ENCODE measurements at regions not wholly inside any gene's neighbourhood (a gene's known extent, or its start where the extent isn't known, plus 50 kb on each side); places are given as distances from the start of the nearest gene placed in this dataset.

- peaks cover 7 to 9% of the 10 kb centered on the region in 2 donors for H3K9me3 ChIP-seq
- no peak for TF ChIP-seq CTCF (IDR thresholded peaks at IDR 0.05)
- TF ChIP-seq POLR2A (IDR thresholded peaks at IDR 0.05) = no peak
- peak in 1 of 2 donors; percentile 38 for DNase-seq (ENCODE audit: low spot score in 2 of 2)
- H3K27ac ChIP-seq = no peak overlapping the region
- intact Hi-C loops (cut with DNase I; ENCODE audit: low total_unique reads) = no loop called here
- no peak overlapping the region for H3K4me3 ChIP-seq
- H3K27me3 ChIP-seq = peaks cover 0 to 31% of the 10 kb centered on the region in 2 donors
- no peaks in the 10 kb centered on the region for H3K36me3 ChIP-seq
- H3K4me1 ChIP-seq = no peaks in the 10 kb centered on the region
Observed at GRCh38 chr4:8706216-8707044, 113.9 kb downstream of the CPZ start.

DNA sequence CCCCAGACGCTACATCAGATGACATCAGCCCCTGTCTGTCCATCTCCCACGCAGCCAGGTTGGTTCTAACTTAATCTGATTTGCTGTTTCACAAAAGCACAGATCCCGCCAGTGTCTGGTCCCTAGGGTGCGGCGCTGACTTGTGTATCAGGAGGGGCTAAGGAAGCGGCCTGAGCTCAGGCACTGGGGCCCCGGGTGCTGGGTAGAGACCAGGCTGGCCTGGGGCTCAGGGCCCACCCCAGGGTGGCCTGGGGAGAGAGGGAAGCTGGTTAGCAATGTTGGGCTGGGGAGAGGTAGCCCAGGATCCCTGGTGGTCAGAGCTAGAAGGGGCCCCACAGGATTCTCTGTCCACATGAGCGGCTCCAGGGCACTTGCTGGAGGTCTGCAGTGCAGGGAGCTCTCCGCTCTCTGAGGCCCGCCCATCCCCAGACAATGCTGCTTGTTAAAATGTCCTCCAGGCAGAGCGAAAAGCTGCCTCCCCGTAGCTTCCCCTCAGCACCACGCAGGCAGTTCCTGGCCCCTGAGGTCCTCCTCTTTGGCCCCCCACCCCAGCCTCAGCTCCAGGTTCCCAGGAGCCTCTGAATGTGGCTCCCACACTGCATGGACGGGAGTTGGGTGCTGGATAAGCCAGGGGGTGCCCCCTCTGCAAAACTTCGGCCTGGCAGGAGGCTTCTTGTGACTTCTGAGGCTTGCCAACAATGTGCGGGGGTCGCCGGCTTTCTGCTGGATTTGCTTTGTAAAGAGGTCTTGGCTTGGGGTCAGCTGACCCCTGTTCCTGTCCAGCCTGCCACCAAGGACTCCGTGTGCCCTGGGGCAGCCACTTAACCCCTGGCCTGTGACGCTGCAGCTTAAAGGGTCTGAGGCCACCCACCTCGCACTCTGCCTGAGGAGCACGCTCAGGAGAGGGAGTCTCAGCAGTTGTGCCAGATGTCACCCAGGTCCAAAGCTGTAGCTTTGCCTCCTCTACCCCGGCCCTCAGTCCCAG lies 112.9 kb downstream of the CPZ start:
- Histone ChIP-seq H3K27me3 (peaks cover 0 to 40% of the 10 kb centered on the region in 2 donors), H3K36me3 (no peaks in the 10 kb centered on the region), H3K9me3 (peaks cover 0 to 8% of the 10 kb centered on the region in 2 donors), H3K4me1 (no peaks in the 10 kb centered on the region), H3K4me3 (no peak overlapping the region), H3K27ac (no peak overlapping the region)
- TF ChIP-seq POLR2A (IDR thresholded peaks at IDR 0.05) (no peak), CTCF (IDR thresholded peaks at IDR 0.05) (no peak), POLR2AphosphoS5 (IDR thresholded peaks at IDR 0.05) (no peak)
- DNase-seq (ENCODE audit: low spot score in 2 of 2) = peak in 1 of 2 donors; percentile 27
- intact Hi-C loops (cut with DNase I; ENCODE audit: low total_unique reads) = no loop called here

DNA sequence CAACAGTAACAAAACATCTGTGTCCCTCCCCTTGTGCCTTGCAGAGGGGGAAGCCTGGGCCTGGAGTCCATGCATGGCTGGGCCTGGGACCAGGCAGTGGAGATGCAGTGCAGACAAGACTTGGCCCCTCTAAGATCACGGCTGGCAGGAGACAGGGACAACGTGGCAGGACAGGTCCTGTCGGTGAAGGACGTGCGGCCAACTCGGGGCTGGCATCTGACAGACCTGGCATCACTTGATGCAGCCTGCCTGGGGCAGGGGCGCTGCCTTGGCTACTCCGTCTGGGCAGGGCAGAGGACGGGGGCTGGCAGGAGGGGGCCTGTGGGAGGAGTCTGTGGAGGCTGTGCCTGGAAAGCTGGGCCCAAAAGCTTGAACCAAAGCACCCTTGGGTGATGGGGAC lies 112.1 kb downstream of the CPZ start:
- Histone ChIP-seq H3K36me3 (no peaks in the 10 kb centered on the region), H3K4me1 (no peaks in the 10 kb centered on the region), H3K4me3 (no peak overlapping the region), H3K9me3 (no peaks in the 10 kb centered on the region), H3K27me3 (peaks cover 0 to 44% of the 10 kb centered on the region in 2 donors), H3K27ac (no peak overlapping the region)
- TF ChIP-seq POLR2A (IDR thresholded peaks at IDR 0.05) = no peak
- TF ChIP-seq POLR2AphosphoS5 (IDR thresholded peaks at IDR 0.05) = no peak
- TF ChIP-seq CTCF (IDR thresholded peaks at IDR 0.05) = no peak
- intact Hi-C loops (cut with DNase I; ENCODE audit: low total_unique reads) = no loop called here
- DNase-seq (ENCODE audit: low spot score in 2 of 2) = peak in 1 of 2 donors; percentile 35

- H3K4me1 ChIP-seq = no peaks in the 10 kb centered on the region
- no peak overlapping the region for H3K4me3 ChIP-seq
- no peaks in the 10 kb centered on the region for H3K36me3 ChIP-seq
- H3K9me3 ChIP-seq = no peaks in the 10 kb centered on the region
- H3K27me3 ChIP-seq = peaks cover 0 to 50% of the 10 kb centered on the region in 2 donors
- peak in 1 of 2 donors; percentile 25 for DNase-seq (ENCODE audit: low spot score in 2 of 2)
- TF ChIP-seq CTCF (IDR thresholded peaks at IDR 0.05) = no peak
- TF ChIP-seq POLR2AphosphoS5 (IDR thresholded peaks at IDR 0.05) = no peak
- TF ChIP-seq POLR2A (IDR thresholded peaks at IDR 0.05) = no peak
- intact Hi-C loops (cut with DNase I; ENCODE audit: low total_unique reads) = no loop called here
- H3K27ac ChIP-seq = no peak overlapping the region
Observed at GRCh38 chr4:8703857-8704495, 111.4 kb downstream of the CPZ start.

Measured in breast epithelium (tissue), 4 donors.